NCI-H146 treated with DMSO at 0.1 percent for 48 hours (cell line): ENCODE measurements at regions not wholly inside any gene's neighbourhood (a gene's known extent, or its start where the extent isn't known, plus 50 kb on each side); places are given as distances from the start of the nearest gene placed in this dataset.

ENCODE experiments used
- DNase-seq: peaks from one replicate; lab custom pipeline; 2025; ENCODE audit not compliant: unreplicated experiment; lab: John Stamatoyannopoulos, UW

GRCh38 chr9:99735041-99735440, 86.6 kb upstream of the NR4A3 start:
- no peak for DNase-seq

GRCh38 chr9:99736291-99736690, 85.4 kb upstream of the NR4A3 start:
- no peak for DNase-seq

GRCh38 chr9:99737649-99738048, 84.0 kb upstream of the NR4A3 start:
- no peak for DNase-seq

GRCh38 chr9:99743006-99743405, 78.7 kb upstream of the NR4A3 start:
- no peak for DNase-seq

DNA sequence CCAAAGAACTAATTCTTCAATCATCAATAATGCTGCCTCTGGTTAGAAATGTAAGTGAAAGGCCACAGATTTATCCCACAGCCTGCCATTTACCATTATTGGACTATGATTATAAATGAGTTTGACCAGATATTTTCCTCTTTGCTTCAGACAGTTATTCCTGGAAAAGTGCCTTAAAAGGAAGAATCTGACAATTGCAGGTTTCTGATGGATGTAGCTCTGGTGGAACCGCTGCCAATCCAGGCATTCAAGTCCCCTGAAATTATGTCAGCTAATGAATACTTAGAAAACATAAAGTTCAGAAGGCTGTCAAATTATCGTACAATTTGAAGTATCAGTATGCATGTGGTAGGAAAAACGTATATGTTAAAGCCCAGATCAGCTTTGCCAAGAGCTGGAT, 78.2 kb upstream of the NR4A3 start:
- no peak for DNase-seq

GRCh38 chr9:99744132-99744531, 77.6 kb upstream of the NR4A3 start:
- no peak for DNase-seq

DNA sequence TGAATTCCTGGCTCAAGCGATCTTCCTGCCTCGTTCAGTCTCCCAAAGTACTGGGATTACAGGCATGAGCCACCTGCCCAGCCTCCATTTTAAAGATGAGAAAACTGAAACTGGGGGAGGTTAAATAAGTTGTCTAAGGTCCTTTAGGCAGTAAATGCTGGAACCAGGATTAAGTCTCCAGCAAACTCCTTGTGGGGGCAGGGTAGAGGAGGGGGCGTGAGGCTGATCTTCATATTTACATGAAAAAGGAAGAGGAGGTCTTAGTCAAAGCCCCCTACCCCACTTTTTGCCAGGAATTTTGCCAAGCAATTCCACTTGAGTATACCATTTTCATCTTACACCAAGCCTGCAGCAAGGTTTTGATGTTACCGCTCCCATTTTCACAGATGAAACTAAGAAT, 76.6 kb upstream of the NR4A3 start:
- no peak for DNase-seq

GRCh38 chr9:99746406-99746805, 75.3 kb upstream of the NR4A3 start:
- no peak for DNase-seq

- no peak for DNase-seq
Observed at GRCh38 chr9:99748266-99748665, 73.4 kb upstream of the NR4A3 start.

GRCh38 chr9:99748676-99749075, 73.0 kb upstream of the NR4A3 start:
- DNase-seq: no peak

GRCh38 chr9:99749641-99750040, 72.0 kb upstream of the NR4A3 start:
- DNase-seq: no peak

DNA sequence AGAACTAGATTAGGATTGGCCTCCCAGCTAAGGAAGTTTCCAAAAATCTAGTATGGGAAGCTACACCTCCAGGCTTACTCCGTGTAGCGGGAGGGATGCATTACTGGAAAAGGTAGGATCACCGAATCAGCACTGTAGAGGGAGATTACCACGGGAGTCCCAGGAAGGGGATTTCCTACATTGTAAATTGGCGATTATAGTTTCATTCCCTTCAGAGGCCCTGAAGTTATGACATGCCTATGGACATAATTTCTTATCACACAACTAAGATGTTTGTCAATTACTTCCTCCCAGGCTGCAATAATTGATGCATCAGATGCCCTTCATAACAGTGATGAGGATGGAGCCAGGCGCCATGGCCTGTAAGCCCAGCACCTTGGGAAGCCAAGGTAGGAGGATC, 71.2 kb upstream of the NR4A3 start:
- no peak for DNase-seq

- DNase-seq: no peak
Observed at GRCh38 chr9:99752417-99753109, 69.1 kb upstream of the NR4A3 start.

GRCh38 chr9:99753436-99753835, 68.2 kb upstream of the NR4A3 start:
- DNase-seq: no peak

DNA sequence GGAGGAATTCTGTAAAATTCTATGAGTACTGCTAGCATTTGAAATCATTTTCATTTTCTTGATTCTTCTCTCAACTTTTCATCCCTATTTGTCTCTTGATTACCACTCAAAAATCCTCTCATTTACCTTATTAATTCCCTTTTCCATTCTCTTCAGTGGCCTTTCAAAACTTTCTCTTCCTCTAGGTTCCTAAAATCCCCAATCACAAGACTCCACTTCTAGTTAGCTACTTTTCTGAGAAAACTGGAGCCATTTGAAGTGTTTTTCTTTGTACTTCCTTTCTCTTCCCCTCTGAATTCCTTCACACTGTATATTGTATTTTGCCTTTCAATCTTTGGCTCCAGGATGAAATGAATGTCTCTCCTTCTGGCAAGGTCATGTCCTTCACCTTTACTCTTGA, 61.3 kb upstream of the NR4A3 start:
- DNase-seq: no peak

- DNase-seq: no peak
Observed at GRCh38 chr9:99762470-99762869, 59.2 kb upstream of the NR4A3 start.
